A549 (cell line): ENCODE measurements at regions not wholly inside any gene's neighbourhood (a gene's known extent, or its start where the extent isn't known, plus 50 kb on each side); places are given as distances from the start of the nearest gene placed in this dataset.

ENCODE experiments used
- EP300 ChIP-seq, 2 experiments: fragments of >200 bp; sonication (Bioruptor Twin); formaldehyde crosslinking; IDR thresholded peaks; 2 replicates in 1 of 2; 3 replicates in 1 of 2; pipeline ENCODE4 v1.6.1; 2016 to 2017
- HDAC2 ChIP-seq: fragments of 200-600 bp; sonication (generic); IDR thresholded peaks from 2 replicates; pipeline ENCODE4 v1.6.1; 2016
- MAFK ChIP-seq: fragments of 450-650 bp; IDR thresholded peaks from 2 replicates; pipeline ENCODE4 v1.6.1; 2014; ENCODE audit not compliant: partially characterized antibody
- MYC ChIP-seq: IDR thresholded peaks from 2 replicates; pipeline ENCODE4 v1.6.1; 2012; ENCODE audit warnings: mild to moderate bottlenecking, inconsistent platforms, low read length, improper control_type of control experiment, borderline replicate concordance
- POLR2A ChIP-seq: IDR thresholded peaks from 2 replicates; pipeline ENCODE4 v1.6.1; 2012; ENCODE audit warnings: mild to moderate bottlenecking, low read length
- RAD21 ChIP-seq, 2 experiments: fragments of >200 bp in 1 of 2; sonication (Bioruptor Twin) in 1 of 2; formaldehyde crosslinking in 1 of 2; IDR thresholded peaks in 1 of 2; conservative IDR thresholded peaks in 1 of 2; 2 replicates in 1 of 2; 3 replicates in 1 of 2; pipeline ENCODE4 v1.6.1; 2012 to 2018; ENCODE audit warnings: inconsistent platforms in 1 of 2
- SMC3 ChIP-seq: fragments of >200 bp; sonication (Bioruptor Twin); formaldehyde crosslinking; IDR thresholded peaks from 3 replicates; pipeline ENCODE4 v1.6.1; 2018; ENCODE audit warnings: inconsistent platforms
- SREBF2 ChIP-seq: fragments of 450-650 bp; IDR thresholded peaks from 2 replicates; pipeline ENCODE4 v1.6.1; 2014; ENCODE audit warnings: mild to moderate bottlenecking, moderate library complexity
- TF ChIP-seq, protein P1 (sequence below): fragments of >200 bp; sonication (Bioruptor Twin); formaldehyde crosslinking; IDR thresholded peaks from 3 replicates; pipeline ENCODE4 v1.5.1; 2016
- TF ChIP-seq, protein P2 (sequence below): fragments of 200-600 bp; sonication (generic); IDR thresholded peaks from 2 replicates; pipeline ENCODE4 v1.6.1; 2016; ENCODE audit warnings: antibody characterized with exemption, mild to moderate bottlenecking, moderate library complexity
- TF ChIP-seq, protein P3 (sequence below): IDR thresholded peaks from 2 replicates; pipeline ENCODE4 v1.6.1; 2012; ENCODE audit warnings: low read depth, borderline replicate concordance

DNA sequence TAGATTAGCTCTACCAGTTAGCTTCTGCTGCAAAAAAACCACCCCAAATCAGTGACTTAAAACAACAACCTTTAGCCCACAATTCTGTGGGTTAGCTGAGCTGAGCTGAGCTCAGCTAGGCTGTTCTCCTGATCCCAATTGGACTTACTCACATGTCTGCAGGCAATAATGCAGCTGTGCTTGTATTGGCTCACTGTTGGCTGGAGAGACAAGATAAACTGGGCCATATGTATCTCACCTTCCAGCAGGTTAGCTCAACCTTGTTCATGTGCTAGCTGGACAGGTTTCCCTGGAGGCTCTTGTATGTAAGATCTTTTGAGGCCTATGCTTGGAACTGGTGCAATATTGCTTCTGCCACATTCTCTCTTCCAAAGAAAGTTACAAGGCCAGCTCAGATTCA, 261.5 kb upstream of the ADGRL3 start:
- TF ChIP-seq MAFK = no peak
- TF ChIP-seq, protein P1, sequence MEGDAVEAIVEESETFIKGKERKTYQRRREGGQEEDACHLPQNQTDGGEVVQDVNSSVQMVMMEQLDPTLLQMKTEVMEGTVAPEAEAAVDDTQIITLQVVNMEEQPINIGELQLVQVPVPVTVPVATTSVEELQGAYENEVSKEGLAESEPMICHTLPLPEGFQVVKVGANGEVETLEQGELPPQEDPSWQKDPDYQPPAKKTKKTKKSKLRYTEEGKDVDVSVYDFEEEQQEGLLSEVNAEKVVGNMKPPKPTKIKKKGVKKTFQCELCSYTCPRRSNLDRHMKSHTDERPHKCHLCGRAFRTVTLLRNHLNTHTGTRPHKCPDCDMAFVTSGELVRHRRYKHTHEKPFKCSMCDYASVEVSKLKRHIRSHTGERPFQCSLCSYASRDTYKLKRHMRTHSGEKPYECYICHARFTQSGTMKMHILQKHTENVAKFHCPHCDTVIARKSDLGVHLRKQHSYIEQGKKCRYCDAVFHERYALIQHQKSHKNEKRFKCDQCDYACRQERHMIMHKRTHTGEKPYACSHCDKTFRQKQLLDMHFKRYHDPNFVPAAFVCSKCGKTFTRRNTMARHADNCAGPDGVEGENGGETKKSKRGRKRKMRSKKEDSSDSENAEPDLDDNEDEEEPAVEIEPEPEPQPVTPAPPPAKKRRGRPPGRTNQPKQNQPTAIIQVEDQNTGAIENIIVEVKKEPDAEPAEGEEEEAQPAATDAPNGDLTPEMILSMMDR = no peak
- no peak for TF ChIP-seq SREBF2
- no peak for TF ChIP-seq HDAC2
- TF ChIP-seq SMC3 = no peak
- no peak for TF ChIP-seq POLR2A
- TF ChIP-seq EP300 (IDR thresholded peaks at IDR 0.05) = no peak
- TF ChIP-seq, protein P2, sequence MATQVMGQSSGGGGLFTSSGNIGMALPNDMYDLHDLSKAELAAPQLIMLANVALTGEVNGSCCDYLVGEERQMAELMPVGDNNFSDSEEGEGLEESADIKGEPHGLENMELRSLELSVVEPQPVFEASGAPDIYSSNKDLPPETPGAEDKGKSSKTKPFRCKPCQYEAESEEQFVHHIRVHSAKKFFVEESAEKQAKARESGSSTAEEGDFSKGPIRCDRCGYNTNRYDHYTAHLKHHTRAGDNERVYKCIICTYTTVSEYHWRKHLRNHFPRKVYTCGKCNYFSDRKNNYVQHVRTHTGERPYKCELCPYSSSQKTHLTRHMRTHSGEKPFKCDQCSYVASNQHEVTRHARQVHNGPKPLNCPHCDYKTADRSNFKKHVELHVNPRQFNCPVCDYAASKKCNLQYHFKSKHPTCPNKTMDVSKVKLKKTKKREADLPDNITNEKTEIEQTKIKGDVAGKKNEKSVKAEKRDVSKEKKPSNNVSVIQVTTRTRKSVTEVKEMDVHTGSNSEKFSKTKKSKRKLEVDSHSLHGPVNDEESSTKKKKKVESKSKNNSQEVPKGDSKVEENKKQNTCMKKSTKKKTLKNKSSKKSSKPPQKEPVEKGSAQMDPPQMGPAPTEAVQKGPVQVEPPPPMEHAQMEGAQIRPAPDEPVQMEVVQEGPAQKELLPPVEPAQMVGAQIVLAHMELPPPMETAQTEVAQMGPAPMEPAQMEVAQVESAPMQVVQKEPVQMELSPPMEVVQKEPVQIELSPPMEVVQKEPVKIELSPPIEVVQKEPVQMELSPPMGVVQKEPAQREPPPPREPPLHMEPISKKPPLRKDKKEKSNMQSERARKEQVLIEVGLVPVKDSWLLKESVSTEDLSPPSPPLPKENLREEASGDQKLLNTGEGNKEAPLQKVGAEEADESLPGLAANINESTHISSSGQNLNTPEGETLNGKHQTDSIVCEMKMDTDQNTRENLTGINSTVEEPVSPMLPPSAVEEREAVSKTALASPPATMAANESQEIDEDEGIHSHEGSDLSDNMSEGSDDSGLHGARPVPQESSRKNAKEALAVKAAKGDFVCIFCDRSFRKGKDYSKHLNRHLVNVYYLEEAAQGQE = no peak
- TF ChIP-seq MYC = no peak
- TF ChIP-seq, protein P3, sequence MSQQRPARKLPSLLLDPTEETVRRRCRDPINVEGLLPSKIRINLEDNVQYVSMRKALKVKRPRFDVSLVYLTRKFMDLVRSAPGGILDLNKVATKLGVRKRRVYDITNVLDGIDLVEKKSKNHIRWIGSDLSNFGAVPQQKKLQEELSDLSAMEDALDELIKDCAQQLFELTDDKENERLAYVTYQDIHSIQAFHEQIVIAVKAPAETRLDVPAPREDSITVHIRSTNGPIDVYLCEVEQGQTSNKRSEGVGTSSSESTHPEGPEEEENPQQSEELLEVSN = no peak
- TF ChIP-seq RAD21 (conservative IDR thresholded peaks at IDR 0.05 in 1 of 2, IDR thresholded peaks at IDR 0.05 in 1 of 2) = no peak
